Peyer's patch (tissue), 4 donors: ENCODE measurements at regions not wholly inside any gene's neighbourhood (a gene's known extent, or its start where the extent isn't known, plus 50 kb on each side); places are given as distances from the start of the nearest gene placed in this dataset.

Experiments
- POLR2A ChIP-seq, 2 donors: fragments of 450-650 bp; IDR thresholded peaks; one replicate each; pipeline ENCODE4 v1.5.1; 2017; ENCODE audit warnings: antibody characterized with exemption in 2 of 2, mild to moderate bottlenecking in 2 of 2, moderate library complexity in 2 of 2
- TF ChIP-seq, protein P1 (sequence below), 6 experiments: fragments of 450-650 bp in 4 of 6; fragments of 200-600 bp in 2 of 6; sonication (generic) in 1 of 6; IDR thresholded peaks; one replicate each; pipeline ENCODE4 v1.5.1; 2017 to 2019; ENCODE audit warnings: antibody characterized with exemption in 6 of 6, mild to moderate bottlenecking in 3 of 6, moderate library complexity in 1 of 6

DNA sequence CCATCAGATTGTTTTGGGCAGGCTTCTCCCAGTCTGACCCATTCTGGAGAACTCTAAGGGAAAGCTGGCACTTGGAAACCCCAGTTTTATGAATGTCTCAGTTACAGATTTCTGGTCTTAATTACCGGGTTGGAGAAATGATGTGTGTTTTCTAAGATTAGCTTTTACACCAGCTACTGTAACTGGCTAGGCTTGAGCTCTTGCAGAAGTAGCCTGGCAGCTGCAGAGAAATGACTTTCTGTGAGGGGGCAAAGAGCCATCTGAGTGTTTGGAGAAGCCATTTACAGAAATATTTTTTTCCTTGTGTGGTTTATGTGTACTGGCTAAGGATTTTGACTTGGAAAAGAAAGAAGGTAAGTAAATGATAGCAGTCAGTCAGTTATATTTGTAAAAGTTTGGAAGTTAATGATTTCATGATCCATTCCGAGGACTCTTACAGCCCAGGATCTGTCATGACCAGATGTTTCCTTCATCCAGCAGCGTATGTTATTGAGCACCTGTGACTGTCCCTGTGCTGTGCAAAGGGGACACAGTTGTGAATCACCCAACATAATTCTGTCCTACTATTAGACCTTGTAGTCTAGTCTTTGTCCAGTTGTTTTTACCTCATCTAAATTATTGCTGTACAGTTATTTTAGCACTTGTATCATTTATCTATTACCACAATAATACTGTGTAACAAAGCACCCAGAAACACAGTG, 53.7 kb upstream of the GDNF start:
- TF ChIP-seq, protein P1, sequence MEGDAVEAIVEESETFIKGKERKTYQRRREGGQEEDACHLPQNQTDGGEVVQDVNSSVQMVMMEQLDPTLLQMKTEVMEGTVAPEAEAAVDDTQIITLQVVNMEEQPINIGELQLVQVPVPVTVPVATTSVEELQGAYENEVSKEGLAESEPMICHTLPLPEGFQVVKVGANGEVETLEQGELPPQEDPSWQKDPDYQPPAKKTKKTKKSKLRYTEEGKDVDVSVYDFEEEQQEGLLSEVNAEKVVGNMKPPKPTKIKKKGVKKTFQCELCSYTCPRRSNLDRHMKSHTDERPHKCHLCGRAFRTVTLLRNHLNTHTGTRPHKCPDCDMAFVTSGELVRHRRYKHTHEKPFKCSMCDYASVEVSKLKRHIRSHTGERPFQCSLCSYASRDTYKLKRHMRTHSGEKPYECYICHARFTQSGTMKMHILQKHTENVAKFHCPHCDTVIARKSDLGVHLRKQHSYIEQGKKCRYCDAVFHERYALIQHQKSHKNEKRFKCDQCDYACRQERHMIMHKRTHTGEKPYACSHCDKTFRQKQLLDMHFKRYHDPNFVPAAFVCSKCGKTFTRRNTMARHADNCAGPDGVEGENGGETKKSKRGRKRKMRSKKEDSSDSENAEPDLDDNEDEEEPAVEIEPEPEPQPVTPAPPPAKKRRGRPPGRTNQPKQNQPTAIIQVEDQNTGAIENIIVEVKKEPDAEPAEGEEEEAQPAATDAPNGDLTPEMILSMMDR (IDR thresholded peaks at IDR 0.05) = no peak
- TF ChIP-seq POLR2A (IDR thresholded peaks at IDR 0.05) = no peak
